ENCODE measurements at regions not wholly inside any gene's neighbourhood (a gene's known extent, or its start where the extent isn't known, plus 50 kb on each side); places are given as distances from the start of the nearest gene placed in this dataset.

DNA sequence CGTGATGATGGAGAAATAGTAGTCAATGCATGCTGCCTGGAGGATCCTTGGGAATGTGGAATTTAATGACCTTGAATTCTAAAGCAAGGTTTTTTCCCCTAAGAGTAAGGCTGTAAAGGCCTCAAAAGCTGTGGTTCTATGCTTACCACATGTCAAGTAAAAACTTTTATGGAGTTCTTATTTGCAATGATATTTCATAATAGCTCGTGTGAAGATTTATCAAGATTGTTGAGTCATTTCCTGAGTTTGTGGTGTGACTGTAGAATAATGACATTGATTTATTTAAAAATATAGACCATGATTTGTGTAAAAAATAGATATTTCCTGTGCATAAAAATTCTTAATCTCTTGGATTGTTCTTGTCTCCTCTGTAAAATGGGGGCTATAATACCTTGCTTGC is 67.5 kb upstream of the SORCS1 start (continued):
- TF ChIP-seq SP4 (IDR thresholded peaks at IDR 0.05; ENCODE audit: low read length) (no peak), RXRA (IDR thresholded peaks at IDR 0.05; ENCODE audit: insufficient read depth, low read depth, low read length) (no peak), HDAC2 (IDR thresholded peaks at IDR 0.05; ENCODE audit: borderline replicate concordance in 1 of 2, low read depth in 2 of 2, low read length in 2 of 2) (no peak), CTBP2 (IDR thresholded peaks at IDR 0.05; ENCODE audit: borderline replicate concordance, insufficient read depth, insufficient read length, low read length) (no peak), CEBPB (IDR thresholded peaks at IDR 0.05; ENCODE audit: low read depth, low read length) (no peak)
